ENCODE measurements at regions not wholly inside any gene's neighbourhood (a gene's known extent, or its start where the extent isn't known, plus 50 kb on each side); places are given as distances from the start of the nearest gene placed in this dataset.

DNA sequence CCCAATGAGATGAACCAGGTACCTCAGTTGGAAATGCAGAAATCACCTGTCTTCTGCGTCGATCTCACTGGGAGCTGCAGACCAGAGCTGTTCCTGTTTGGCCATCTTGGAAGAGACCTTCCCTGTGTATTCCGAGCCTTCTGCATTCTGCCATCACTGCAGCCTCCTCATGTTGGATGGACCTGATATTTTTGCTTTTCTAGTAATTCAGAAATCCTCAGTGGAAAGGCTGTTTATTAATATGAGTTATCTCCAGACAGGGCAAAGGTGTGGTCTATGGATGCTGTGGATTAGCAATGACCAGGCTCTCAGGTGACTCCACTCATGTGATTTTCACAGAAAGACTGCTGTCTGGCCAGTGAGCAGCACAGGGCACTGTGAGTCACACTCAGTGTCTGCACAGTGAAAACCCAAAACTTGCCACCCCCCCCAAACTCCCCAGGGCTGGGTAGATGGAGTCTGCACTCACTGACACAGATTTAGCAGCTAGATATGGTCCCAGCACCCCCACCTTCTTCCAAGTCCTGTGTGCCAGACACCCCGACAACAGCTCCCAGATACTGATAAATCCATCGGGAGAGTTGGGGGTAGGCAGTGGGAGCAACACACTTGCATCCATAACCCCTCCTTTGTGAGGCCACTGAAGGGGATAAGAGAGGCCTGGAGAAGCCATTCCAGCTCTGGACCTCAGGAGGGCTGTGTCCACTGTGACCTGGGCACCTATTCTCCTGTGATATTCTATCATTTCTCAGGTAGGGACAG lies 75.2 kb upstream of the TOP3B start:
- TF ChIP-seq, protein P1, sequence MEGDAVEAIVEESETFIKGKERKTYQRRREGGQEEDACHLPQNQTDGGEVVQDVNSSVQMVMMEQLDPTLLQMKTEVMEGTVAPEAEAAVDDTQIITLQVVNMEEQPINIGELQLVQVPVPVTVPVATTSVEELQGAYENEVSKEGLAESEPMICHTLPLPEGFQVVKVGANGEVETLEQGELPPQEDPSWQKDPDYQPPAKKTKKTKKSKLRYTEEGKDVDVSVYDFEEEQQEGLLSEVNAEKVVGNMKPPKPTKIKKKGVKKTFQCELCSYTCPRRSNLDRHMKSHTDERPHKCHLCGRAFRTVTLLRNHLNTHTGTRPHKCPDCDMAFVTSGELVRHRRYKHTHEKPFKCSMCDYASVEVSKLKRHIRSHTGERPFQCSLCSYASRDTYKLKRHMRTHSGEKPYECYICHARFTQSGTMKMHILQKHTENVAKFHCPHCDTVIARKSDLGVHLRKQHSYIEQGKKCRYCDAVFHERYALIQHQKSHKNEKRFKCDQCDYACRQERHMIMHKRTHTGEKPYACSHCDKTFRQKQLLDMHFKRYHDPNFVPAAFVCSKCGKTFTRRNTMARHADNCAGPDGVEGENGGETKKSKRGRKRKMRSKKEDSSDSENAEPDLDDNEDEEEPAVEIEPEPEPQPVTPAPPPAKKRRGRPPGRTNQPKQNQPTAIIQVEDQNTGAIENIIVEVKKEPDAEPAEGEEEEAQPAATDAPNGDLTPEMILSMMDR (IDR thresholded peaks at IDR 0.05; ENCODE audit: insufficient read depth, low read length) = no peak
- TF ChIP-seq SPI1 (IDR thresholded peaks at IDR 0.05; ENCODE audit: borderline replicate concordance, low read depth) (no peak), POLR2AphosphoS5 (IDR thresholded peaks at IDR 0.05; ENCODE audit: low read depth) (no peak)
